Activated CD8-positive, alpha-beta T cell treated with anti-CD3 and anti-CD28 coated beads for 36 hours (primary cell): ENCODE measurements at regions not wholly inside any gene's neighbourhood (a gene's known extent, or its start where the extent isn't known, plus 50 kb on each side); places are given as distances from the start of the nearest gene placed in this dataset.

Source experiments
- ATAC-seq: fragments of 200-7000 bp; cut with Tn5 transposase; one replicate; pipeline ENCODE4 v1.10.0; 2021; ENCODE audit warnings: mild to moderate bottlenecking, moderate library complexity
- CTCF ChIA-PET: fragments of 350-600 bp; sonication (Branson Sonifier 250); formaldehyde crosslinking; loops from one replicate; lab custom pipeline; 2021; ENCODE audit warnings: antibody characterized with exemption; lab: Charles Lee
- POLR2A ChIA-PET: fragments of 350-600 bp; sonication (Branson Sonifier 250); formaldehyde crosslinking; loops from one replicate; lab custom pipeline; 2021; ENCODE audit warnings: antibody characterized with exemption; lab: Charles Lee
- DNase-seq: peaks from one replicate; pipeline ENCODE4 v3.0.0-alpha.2; 2020
- H3K27ac Mint-ChIP-seq: one replicate; pipeline ENCODE4 v1.8.0; 2021; ENCODE audit warnings: mild to moderate bottlenecking, mixed read lengths
- H3K27me3 Mint-ChIP-seq: one replicate; pipeline ENCODE4 v1.8.0; 2021; ENCODE audit warnings: mixed read lengths
- H3K36me3 Mint-ChIP-seq: one replicate; pipeline ENCODE4 v1.8.0; 2021; ENCODE audit warnings: low read depth, mixed read lengths
- H3K4me1 Mint-ChIP-seq: one replicate; pipeline ENCODE4 v1.8.0; 2021; ENCODE audit warnings: low read depth, mixed read lengths
- H3K4me3 Mint-ChIP-seq: one replicate; pipeline ENCODE4 v1.8.0; 2021; ENCODE audit warnings: mild to moderate bottlenecking, moderate library complexity, mixed read lengths
- H3K9me3 Mint-ChIP-seq: one replicate; pipeline ENCODE4 v1.8.0; 2021; ENCODE audit warnings: mixed read lengths
- intact Hi-C: fragments of 100-400 bp; cut with micrococcal nuclease; formaldehyde crosslinking; loops from one replicate; pipeline ENCODE4 v1.10.0; 2022
- TF ChIP-seq, protein P1 (sequence below): fragments of 200-600 bp; IDR thresholded peaks from one replicate; pipeline ENCODE4 v1.8.0; 2022; ENCODE audit warnings: antibody characterized with exemption, mild to moderate bottlenecking

- DNase-seq (no peak), ATAC-seq (no peak)
- H3K9me3 Mint-ChIP-seq = peaks cover 5% of the 10 kb centered on the region
- ChIA-PET CTCF (no interaction called here), POLR2A (no interaction called here)
- no peak overlapping the region for H3K4me3 Mint-ChIP-seq
- no peak overlapping the region for H3K27ac Mint-ChIP-seq
- TF ChIP-seq, protein P1, sequence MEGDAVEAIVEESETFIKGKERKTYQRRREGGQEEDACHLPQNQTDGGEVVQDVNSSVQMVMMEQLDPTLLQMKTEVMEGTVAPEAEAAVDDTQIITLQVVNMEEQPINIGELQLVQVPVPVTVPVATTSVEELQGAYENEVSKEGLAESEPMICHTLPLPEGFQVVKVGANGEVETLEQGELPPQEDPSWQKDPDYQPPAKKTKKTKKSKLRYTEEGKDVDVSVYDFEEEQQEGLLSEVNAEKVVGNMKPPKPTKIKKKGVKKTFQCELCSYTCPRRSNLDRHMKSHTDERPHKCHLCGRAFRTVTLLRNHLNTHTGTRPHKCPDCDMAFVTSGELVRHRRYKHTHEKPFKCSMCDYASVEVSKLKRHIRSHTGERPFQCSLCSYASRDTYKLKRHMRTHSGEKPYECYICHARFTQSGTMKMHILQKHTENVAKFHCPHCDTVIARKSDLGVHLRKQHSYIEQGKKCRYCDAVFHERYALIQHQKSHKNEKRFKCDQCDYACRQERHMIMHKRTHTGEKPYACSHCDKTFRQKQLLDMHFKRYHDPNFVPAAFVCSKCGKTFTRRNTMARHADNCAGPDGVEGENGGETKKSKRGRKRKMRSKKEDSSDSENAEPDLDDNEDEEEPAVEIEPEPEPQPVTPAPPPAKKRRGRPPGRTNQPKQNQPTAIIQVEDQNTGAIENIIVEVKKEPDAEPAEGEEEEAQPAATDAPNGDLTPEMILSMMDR = no peak
- no peaks in the 10 kb centered on the region for H3K4me1 Mint-ChIP-seq
- no peaks in the 10 kb centered on the region for H3K36me3 Mint-ChIP-seq
- H3K27me3 Mint-ChIP-seq = peaks cover 5% of the 10 kb centered on the region
- intact Hi-C loops = no loop called here
Observed at GRCh38 chr6:170028629-170029345, 262.1 kb downstream of the DLL1 start.

DNA sequence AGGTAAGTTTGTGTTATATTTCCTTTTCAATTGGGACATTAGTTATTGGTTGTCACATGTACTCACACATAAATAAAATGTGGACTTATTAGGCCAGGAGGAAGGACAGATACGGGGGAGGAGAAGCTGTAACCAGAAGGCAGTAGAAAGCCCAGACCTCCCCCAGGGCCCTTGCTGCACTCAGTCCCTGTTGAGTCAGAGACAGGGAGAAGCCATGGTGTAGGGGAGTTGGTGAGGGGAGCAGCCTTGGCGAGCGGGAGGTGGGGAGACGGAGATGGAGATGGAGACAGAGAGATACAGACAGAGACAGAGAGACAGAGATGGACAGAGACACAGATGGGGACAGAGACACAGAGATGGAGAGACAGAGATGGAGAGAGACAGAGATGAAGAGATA, 263.2 kb downstream of the DLL1 start:
- TF ChIP-seq, protein P1 = no peak
- intact Hi-C loops = no loop called here
- ATAC-seq (no peak), DNase-seq (no peak)
- Mint-ChIP-seq H3K4me1 (no peaks in the 10 kb centered on the region), H3K27me3 (peaks cover 5% of the 10 kb centered on the region), H3K36me3 (no peaks in the 10 kb centered on the region), H3K9me3 (no peaks in the 10 kb centered on the region), H3K4me3 (no peak overlapping the region), H3K27ac (no peak overlapping the region)
- ChIA-PET CTCF (no interaction called here), POLR2A (no interaction called here)

DNA sequence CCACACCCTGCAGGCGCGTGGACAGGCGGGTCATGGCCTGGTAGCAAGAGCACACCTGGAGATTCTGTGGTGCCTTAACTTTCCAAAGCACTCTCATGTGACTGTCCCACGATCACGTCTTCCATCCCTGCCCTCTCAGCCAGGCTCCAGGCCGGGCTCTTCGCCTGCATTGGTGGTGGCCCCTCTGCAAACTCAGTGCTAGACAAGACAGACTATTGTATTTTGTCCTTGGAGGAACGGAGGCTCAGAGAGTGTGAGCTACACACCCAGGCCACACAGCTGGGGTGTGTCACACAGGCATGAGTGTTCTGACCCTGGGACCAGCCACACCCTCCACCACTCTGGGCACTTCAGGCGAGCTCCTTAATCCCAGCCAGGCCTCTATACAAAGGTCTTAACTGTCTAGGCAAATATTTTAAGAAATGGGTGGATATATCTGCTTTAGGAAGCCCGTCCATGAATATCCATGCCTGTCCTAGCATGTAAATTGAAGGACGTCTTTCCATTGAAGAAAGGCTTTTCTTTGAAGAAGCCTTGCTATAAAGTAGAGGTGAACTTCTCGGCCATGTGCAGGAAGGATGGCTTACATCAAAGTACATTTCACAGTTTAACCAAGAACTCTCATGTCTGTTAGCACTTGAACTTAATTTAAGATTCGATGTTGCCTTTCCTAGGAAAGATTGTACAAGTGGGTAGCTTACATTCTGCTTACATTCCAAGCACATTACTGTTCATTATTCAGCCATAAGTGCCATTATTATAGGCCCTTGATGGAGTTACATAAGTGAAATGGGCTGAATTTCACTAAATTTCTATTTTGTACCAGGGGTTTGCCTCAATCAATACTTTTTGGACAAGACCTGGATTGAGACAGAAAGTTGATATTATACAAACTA, 263.9 kb downstream of the DLL1 start:
- POLR2A ChIA-PET = no interaction called here
- Mint-ChIP-seq H3K9me3 (no peaks in the 10 kb centered on the region), H3K4me3 (no peak overlapping the region), H3K4me1 (no peaks in the 10 kb centered on the region), H3K36me3 (no peaks in the 10 kb centered on the region), H3K27me3 (peaks cover 9% of the 10 kb centered on the region), H3K27ac (no peak overlapping the region)
- CTCF ChIA-PET = no interaction called here
- no peak for DNase-seq
- intact Hi-C loops = no loop called here
- ATAC-seq = no peak
- TF ChIP-seq, protein P1 = no peak

GRCh38 chr6:170025935-170026750, 264.7 kb downstream of the DLL1 start:
- peaks cover 14% of the 10 kb centered on the region for H3K27me3 Mint-ChIP-seq
- intact Hi-C loops = no loop called here

More at GRCh38 chr6:170025935-170026750, 264.7 kb downstream of the DLL1 start:
- ATAC-seq (no peak), DNase-seq (no peak)
- TF ChIP-seq, protein P1 = no peak
- Mint-ChIP-seq H3K4me1 (no peaks in the 10 kb centered on the region), H3K9me3 (no peaks in the 10 kb centered on the region), H3K27ac (no peak overlapping the region), H3K36me3 (no peaks in the 10 kb centered on the region), H3K4me3 (no peak overlapping the region)
- ChIA-PET CTCF (no interaction called here), POLR2A (no interaction called here)
